Left kidney (tissue), 1 donor: ENCODE measurements at regions not wholly inside any gene's neighbourhood (a gene's known extent, or its start where the extent isn't known, plus 50 kb on each side); places are given as distances from the start of the nearest gene placed in this dataset.

Experiments
- DNase-seq: peaks from one replicate; pipeline ENCODE4 v3.0.0-alpha.2; 2013

DNA sequence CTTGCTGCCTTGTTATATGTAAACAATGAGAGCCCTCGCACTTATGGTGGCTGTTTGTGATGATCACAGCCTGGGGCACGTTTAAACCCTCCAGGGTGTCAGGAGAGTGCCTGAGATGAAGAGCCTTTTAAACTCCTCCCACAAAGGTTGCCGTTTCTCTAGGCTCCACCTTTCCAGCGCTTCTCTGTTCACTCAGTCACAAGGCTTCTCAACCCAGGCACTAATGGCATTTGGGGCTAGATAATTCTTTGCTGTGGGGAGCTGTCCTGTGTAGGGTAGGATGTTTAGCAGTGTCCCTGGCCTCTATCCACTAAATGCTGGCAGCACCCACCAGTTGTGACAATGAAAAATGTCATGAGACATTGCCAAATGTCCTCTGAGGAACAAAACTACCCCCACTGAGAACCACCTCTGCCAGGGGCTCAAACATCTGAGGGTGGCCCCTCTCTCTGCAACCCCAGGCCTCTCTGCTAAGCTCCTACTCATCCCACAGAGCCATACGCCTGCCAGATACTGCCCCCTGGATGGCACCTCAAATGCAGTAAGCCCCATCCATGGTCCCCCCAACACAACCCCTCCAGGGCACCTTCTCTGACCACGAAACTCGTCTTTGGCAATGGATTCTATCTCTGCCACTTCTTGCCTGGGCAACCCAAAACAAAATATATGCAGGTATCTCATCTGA is 144.3 kb upstream of the ZMIZ1 start:
- no peak for DNase-seq

DNA sequence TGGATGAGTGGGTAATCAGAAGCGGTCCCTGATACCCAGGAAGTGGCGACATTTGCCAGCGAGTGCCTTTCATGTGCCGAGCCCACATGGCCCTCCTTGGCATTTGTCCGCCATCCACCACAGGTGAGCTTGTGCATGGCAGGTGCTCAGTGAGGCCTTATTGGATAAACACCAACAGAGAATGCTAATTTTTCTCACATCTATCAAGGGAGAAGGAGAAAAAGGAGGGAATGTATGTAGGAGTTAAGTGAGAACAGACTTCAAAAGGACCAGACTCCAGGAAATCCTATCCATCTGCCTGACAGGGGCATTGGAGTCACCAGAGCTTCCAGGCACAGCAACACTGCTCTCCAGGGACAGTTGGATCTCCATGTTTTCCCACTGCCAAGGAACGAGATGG is 143.5 kb upstream of the ZMIZ1 start:
- DNase-seq: no peak

DNA sequence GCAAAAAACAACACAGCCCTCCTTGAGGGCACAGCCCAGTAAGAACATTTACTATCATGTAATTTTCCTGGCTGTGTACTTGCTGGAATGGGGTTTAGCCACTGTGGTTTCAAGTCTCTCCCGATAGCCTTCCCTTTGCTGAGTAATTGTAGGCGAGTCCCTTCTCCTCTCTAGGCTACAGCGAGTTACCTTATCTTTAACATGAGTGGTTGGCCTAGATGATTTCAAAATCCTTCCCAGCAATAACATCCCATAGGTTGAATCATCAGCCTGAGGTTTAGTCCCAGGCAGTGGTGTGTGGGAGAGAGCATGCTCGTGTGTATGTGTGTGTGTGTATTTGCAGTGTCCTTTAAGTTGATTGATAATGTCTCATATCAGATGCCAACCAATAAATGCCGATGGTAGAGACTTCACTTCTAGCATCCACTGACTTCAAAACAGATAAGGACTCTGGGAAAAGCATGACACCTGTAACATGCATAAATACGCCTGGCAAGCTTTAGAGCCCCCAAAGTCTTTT is 142.9 kb upstream of the ZMIZ1 start:
- DNase-seq: no peak

DNA sequence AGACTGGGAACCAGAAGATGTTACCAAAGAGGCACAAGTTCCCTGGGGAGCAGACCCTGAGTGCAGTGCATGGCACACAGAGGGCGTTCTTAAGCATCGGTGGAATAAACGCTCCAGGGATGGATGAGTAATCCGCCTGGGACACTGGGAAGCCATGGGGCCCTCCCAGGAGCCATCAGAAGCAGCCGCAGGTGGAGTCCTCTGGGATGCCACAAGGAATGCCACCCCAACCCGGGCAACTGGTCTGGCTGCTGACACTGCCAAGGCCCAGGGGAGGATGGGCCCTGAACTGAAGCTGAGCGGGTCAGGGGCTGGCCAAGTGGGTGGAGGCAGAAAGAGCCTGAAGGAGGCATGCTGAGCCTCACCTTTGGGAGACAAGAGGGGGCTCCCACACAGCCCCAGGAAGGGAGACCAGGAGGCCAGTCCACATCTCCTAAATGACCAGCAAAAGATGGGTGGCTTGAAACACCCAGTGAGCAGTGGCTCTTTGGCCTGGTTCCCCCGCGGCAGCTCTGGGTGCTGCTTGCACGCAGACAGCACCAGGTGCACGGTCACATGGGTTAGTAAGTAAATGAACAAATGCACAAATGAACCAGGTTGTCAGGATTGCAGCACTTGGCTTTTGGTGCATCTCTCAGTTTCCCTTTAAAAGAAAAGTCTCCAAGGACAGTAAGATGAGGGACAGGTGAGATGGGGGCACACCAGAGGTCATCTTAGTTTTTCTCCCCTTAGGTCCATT is 141.3 kb upstream of the ZMIZ1 start:
- no peak for DNase-seq

DNA sequence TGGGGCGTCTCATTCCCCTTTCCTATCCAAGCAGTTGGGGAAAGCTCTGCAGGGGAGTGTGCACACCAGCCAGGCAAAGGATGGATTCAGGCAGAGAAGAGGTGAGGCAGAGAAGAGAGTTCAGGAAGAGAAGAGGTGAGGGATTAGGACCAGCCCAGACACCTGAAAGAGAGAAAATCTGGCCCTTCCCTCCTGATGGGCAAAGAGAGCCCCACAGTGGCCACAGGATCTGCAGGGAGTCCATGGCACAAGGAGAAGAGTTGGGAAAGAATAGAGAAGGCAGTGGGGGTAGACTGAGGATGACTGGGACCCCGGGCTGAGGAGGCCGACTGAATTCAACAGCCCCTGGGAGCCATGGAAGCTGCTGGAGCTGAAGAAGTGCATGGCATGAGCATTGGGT is 140.4 kb upstream of the ZMIZ1 start:
- DNase-seq: no peak

DNA sequence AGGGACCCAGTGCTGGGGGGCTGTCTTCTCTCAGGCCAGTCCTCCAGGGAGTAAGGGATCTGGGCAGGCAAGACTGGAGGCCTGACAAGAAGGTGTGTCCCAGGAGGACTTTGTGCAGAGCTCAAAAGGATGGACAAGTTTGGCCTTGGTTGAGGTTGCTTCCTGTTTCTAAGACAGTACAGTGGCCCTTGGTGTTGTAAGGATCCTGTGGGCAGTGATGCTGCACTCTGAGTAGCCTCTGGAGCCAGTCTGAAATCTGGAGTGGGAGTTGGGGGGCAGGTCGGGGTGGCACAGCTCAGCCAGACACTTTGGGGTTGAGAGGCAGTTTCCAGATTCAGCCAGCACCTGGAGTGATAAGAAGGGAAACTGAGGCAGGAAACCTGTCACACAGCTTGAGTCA is 139.2 kb upstream of the ZMIZ1 start:
- no peak for DNase-seq

DNA sequence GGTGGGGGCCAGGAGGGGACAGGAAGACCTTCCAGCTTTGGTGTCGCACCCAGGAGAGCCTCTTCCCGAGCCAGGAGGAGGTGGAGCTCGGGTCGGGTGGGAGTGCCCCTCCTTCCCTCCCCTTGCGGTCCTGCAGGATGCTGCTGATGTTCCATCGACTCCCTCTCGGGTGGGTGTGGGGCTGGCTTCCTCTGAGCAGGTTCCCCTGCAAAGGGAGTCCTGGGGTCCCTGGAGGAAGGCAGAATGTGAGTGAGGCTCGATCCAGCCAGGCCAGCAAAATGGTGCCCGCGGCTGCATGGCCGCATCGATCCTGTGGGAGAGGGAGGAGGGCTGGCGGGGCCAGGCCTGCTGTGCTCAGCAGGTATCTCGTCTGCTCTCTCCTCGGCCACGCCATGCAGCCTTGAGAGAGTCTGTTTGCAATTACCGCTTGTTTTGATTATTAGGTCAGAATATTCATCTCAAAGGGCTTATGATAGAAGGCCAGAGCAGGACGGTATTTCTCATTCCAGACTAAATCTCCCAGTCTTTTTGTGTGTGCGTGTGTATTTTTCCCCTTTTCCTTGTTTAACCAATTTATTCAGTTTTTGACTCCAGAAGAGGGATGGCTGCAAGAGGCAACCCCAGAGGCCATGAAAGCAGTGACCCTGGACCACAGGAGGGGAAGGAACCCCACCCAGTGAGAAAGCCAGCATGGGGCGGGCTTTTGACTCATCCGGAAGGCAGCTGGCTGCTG is 137.3 kb upstream of the ZMIZ1 start:
- DNase-seq: no peak

DNA sequence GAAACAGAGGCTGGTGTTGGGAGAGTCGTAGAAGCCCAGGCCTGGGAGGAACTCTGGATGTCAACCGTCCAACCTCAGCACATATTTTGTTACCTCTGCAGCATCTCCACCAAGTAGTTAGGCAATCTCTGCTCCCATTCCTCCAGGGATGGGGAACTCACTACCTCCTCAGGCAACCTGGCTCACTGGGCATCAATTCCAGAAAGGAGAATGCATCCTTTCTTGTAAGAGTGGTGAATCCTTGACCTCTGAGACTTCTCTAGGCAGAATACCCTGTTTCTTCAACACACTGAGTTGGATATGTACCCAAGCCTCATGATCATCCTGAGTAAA is 136.7 kb upstream of the ZMIZ1 start:
- no peak for DNase-seq

DNA sequence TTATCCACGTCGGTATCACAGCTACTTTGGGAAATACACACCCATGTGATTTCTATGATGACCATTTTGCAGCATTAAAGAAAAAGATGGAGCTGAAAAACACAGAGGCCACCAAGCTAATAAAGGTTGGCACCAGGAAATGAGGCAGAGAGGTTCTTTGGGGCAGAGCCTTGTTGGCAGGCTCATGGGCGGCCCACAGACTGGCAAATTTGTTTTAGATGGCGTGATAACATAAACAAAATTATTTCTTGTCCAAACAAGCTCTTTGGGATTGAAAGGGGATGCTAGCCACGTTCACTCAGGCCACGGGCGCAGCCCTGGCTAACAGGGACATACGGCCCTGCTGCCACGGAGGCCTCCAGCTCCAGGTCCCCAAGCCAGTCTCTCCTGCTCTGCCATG is 135.9 kb upstream of the ZMIZ1 start:
- no peak for DNase-seq

DNA sequence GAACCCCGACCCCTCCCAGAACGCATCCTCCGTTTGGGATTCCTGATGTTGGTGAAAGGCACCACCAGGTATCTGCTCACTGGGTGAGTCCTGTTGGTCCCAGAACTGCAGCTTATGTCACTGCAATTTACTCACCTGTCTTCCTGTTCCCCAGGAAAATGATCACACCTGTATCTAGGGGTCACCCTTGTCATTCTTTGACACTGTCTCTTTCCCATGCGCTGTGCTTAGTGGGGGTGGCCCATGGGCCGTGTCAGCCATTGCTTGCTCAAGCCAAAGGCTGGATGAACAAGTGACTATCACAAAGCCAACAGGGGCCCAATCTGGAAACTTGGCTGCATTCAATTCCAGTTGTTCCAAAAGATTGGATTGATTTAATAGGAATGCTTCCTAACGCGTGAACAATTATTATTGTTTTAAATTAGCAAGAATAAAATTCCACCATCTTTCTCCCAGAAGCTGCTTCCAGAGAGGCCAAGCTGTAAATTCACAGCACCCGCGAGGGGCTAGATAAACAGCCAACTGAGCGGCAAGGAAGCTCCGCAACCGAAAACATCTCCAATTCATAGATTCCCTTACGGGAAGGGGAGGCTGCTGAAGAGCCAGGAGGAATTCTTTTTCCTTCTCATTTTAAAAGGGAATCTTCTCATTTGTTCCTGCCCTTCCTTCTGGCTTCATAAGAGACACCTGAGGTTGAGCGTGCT is 134.8 kb upstream of the ZMIZ1 start:
- DNase-seq: no peak

DNA sequence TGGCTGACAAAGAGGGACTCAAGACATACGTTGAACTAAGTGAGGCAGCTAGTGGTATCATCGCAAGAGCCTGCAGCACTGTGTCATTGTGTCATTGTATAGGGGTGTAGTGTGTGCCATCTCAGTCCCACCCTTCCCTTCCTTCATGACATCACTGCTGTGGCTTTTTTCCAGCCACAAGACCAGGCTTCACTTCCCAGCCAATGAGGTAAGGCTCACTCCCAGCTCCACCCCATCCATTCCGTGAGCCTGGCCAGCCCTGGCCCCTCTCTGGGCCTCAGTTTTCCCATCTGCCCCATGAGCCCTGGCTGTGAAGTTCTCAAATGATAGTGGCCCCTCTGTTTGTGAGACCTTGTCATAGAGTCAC is 134.3 kb upstream of the ZMIZ1 start:
- no peak for DNase-seq

DNA sequence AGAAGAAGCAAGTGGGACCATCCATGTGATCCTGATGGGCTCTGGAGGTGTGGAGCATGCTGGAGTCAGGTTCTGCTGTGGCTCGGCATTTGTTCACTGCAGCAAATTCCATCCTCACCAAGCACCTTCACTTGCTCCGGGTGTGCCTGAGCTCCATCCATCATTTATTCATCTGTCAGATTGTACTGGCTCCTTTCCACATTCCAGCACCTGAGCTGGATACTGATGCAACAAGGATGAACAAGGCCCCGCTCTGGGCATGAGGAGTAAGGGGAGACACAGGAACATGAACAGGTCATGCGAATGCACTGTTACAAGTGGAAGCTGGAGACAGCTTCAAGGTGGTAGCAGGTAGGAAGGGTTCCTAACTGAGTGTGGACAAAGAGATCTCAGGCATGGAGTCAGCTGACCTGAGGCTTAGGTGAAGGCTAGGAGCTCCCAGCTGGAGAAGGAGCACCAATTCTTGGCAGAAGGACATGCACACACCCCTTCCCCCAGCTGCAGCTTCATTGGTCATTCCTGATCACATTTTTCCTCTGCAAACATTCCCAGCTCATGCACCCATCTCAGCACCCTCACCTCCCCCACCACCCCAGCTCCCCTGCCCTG is 133.7 kb upstream of the ZMIZ1 start:
- DNase-seq: no peak

DNA sequence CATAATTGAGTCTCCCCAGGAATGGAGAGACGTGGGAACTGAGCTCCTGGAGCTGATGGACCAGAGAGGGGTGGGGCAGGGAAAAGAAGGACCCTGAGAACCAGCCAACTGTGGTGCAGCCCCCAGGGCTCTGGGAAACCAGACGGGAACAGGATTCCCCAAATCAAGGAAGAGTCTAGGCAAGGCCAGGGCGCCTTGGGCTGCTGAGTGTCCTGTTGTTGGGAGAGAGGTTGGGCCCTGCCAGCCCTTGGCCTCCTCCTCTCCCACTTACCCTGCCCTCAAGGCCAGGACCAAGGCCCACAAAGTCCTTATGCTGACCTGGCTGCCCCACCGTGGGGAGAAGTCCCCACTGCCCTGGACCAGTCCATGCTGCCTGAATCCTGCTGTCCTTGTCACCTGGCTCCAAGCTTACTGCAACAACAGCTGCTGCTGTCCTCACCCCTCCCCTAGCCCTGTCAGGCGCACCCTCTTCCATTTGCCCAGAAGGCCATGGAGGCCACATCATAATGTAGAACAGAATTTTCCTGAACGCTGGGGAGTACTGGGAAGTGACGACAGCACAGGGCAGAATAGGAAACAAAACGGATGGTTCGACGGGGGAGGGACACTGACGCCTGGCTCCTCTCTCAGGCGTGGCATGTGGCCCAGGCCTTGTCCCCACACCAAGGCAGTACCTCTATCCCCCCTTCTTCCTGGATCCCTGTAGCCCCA is 132.9 kb upstream of the ZMIZ1 start:
- DNase-seq: no peak

DNA sequence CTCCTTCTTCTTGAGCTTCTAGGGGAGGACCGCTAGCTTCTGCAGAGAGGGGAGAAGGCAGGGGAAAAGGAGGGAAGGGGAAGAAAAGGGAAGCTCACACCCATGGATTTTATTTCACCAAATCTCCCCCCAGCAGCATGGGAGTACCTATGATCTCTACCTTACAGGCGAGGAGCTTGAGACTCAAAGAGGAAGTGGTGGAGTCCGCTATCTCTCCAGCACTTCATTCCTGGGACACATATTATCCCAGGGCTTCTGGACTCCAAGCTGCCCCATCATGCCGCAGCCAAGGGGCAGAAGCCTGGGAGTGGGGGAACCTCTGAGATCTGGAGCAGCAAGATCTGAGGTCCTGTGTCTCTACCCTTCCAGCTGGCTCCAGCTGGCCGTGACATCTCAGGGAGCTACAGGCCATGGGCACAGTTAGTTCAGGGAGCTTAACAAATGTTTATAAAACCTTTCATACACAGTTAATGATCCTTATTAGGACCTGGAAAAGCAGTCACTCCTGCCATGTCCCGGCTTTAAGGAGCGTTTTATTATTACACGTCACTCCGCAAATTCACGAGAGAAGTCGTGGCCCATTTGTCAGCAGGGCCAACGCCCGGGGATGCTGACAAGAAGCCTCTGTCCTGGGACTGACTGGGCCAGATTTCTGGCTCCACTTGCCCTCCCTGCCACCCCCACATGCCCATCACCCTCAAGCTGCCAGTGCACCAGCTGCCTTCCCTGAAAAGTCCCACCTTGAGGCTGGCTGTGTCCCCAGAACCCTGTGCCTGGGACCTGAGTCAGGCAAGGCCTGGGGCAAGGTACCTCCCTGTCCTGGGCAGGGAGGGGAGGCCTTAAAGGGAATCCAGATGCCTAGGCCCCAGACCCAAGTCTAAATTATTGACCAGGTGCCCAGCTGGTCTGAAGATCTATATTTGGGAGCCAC is 132.1 kb upstream of the ZMIZ1 start:
- no peak for DNase-seq

DNA sequence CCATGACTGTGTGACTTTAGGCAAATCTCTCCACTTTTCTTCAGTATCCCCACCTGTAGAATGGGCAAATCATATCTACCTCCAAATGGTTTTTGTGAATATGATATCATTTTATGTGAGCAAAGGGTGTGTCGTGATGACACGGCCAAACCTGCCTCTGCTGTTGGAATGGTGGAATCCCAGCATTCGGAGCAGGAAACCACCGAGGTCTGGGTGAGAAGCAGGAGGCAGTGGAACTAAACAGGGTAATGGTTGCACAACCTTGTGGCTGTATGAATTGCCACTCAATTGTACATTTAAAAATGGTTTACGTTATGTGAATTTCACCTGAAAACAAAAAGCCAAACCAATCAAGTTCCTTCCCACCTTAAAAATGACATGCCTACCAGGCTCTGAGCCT is 131.4 kb upstream of the ZMIZ1 start:
- DNase-seq: no peak

DNA sequence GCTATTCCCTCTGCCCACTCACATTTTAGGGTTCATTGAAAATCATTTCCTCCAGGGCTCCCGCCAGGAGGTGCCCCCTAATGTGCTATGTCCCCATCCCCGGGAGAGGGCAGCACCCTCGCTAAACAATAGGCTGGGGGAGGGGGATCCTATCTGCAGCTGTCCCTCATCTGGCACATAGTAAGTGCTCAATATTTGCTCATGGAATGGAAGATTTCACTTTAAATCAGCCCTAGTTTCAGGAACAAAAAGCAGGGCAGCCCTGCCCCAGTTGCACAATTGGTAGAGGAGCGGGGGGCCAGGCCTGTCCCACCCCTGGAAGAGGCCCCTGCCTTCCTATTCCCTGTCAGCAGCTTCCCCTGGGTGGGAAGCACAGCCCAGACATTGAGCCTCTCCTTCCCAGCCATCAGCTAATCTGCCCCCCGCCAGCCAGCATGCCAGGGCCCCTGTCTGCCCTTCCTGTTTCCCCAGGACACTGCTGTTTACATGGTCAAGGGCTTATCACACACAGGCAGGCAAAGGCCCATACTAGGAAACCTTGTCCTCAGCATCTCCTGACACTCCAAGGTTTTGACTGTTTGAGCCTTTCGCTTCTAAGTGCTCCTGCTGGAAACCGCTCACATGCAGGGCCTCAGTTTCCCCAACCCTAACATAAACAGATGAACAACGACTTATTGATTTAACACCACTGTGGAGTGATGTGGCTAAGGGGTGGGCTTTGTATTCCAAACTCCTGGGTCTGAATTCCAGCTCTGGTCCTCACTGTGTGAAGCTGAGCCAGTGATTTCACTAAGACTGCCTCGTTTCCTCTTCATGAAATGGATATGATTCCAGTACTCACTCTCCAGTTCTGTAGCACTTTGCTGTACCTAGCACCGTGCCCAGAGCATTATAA is 130.7 kb upstream of the ZMIZ1 start:
- no peak for DNase-seq

DNA sequence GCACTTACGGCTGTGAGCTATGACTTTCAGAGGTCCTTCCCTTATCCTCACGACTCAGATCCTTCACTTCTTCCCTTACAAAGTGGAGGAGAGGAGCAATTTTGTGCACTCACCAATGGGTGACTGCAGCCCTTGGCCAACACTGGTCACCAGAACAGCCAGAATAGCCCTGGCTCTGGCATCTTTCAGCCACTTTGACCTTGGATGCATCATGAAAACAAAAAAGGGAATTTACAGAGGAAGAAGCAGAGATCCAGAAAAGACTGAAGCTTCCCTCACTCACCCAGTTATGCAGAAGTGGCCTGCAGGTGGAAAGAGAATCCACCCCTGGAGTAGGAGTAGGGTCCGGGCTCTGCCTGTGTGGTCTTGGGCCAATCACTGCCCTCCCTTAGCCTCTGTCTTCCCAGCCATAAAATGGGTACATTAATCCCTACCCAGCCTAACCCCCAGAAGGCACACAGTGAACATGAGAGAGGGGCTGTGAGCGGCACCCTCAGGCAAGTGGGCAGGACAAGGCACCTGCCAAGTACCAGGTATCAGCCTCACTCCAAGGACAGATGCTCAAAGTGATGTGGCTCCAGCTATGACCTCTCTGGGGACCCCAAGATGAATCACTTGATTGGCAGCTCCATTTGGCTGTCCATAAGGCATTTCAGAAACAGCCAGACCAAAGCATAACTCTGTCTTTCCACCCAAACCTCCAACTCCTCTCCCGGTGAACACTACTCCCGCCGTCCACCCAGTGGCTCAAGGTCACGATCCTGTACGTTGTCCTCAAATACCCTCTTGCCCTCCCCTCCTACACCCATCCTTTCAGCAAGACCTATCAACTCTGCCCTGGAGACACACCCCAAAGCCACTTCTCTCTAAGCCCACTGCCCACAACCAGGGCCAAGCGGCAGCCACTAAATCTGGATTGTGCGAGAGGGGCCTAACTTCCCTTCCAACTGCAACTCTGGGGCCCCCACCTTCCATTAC is 129.8 kb upstream of the ZMIZ1 start:
- no peak for DNase-seq

DNA sequence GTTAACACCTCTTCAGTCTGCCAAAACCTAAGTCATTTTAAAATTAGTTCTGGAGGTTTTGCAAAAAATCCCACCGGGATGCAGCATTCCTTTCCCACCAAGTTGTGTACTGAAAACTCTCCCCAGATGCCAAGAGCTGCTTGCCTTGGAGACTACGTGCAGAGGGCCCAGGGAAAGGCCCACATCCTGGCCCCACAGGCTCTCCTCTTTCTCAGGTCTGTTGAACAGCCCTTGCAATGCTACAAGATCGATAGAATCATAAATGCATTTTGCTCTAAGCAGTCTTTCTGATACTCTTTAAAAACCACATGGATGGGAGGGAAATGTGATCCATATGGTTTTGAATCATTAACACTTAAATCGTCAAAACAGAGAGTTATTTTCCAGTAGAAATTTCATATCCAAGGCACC is 126.7 kb upstream of the ZMIZ1 start:
- DNase-seq: no peak
